K562 (cell line): ENCODE measurements at regions not wholly inside any gene's neighbourhood (a gene's known extent, or its start where the extent isn't known, plus 50 kb on each side); places are given as distances from the start of the nearest gene placed in this dataset.

Source experiments
- BCOR ChIP-seq: fragments of 450-650 bp; IDR thresholded peaks from 2 replicates; pipeline ENCODE4 v1.6.1; 2016
- CEBPG ChIP-seq, 3 experiments: fragments of 200-800 bp in 1 of 3; sonication (Bioruptor generic) in 1 of 3; sonication (generic) in 1 of 3; formaldehyde crosslinking in 1 of 3; IDR thresholded peaks in 2 of 3; conservative IDR thresholded peaks in 1 of 3; 2 replicates each; pipeline versions ENCODE4 v1.6.1 to v1.8.0; 2016 to 2022; ENCODE audit warnings: missing compliant biosample characterization in 2 of 3, missing genetic modification characterization in 2 of 3, mild to moderate bottlenecking in 1 of 3, missing genetic modification reagents in 1 of 3
- CXXC5 ChIP-seq: fragments of 250-450 bp; sonication (Bioruptor Pico); IDR thresholded peaks from 2 replicates; pipeline ENCODE4 v1.8.0; 2022; ENCODE audit warnings: inconsistent platforms, mild to moderate bottlenecking, moderate library complexity
- FOS ChIP-seq: IDR thresholded peaks from 3 replicates; pipeline ENCODE4 v1.6.1; 2011; ENCODE audit not compliant: insufficient read length; ENCODE audit errors: extremely low read depth
- KDM4B ChIP-seq, 2 experiments: fragments of 450-650 bp in 1 of 2; sonication (generic) in 1 of 2; IDR thresholded peaks; 2 replicates each; pipeline ENCODE4 v1.6.1; 2016 to 2017; ENCODE audit warnings: borderline replicate concordance in 2 of 2, antibody characterized with exemption in 1 of 2, low read depth in 1 of 2, mild to moderate bottlenecking in 1 of 2
- MTA3 ChIP-seq: fragments of 450-650 bp; formaldehyde crosslinking; IDR thresholded peaks from 2 replicates; pipeline ENCODE4 v1.6.1; 2017; ENCODE audit warnings: mild to moderate bottlenecking, borderline replicate concordance
- ZNF140 ChIP-seq: fragments of 250-450 bp; sonication (Bioruptor Pico); IDR thresholded peaks from 2 replicates; pipeline ENCODE4 v1.8.0; 2021; ENCODE audit warnings: moderate library complexity, mild to moderate bottlenecking, inconsistent platforms
- TF ChIP-seq, protein P1 (sequence below): fragments of 250-450 bp; sonication (Bioruptor Pico); IDR thresholded peaks from 2 replicates; pipeline ENCODE4 v1.8.0; 2021; ENCODE audit warnings: mild to moderate bottlenecking, moderate library complexity
- TF ChIP-seq, protein P2 (sequence below): sonication (generic); formaldehyde crosslinking; IDR thresholded peaks from 2 replicates; pipeline ENCODE4 v1.8.0; 2023; ENCODE audit warnings: mild to moderate bottlenecking, missing genetic modification reagents
- TF ChIP-seq, protein P3 (sequence below): fragments of 250-450 bp; sonication (Bioruptor Pico); IDR thresholded peaks from 2 replicates; pipeline ENCODE4 v1.8.0; 2021; ENCODE audit warnings: moderate library complexity, mild to moderate bottlenecking, inconsistent platforms

DNA sequence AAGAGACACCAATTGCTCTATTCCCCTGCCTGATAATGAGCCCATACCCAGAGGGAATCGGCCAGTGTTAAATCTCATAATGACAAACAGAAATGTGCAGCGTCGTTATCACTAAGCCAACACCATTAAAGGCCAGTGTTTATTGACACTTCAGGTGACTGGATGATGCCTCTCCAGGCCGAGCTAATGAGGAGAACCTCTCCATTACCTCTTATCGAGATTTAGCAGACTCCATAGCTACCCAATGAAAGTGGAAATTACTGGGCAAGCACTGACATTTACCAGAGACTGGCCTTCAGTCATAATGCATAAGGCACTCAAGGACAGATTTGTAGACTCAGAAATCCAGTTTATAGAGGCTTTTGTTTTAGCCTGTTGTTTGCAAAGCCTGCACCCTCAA is 669.5 kb downstream of the MAFB start (continued):
- TF ChIP-seq CXXC5, result no peak
- TF ChIP-seq FOS, result no peak
- TF ChIP-seq MTA3, result no peak
- TF ChIP-seq, protein P1, sequence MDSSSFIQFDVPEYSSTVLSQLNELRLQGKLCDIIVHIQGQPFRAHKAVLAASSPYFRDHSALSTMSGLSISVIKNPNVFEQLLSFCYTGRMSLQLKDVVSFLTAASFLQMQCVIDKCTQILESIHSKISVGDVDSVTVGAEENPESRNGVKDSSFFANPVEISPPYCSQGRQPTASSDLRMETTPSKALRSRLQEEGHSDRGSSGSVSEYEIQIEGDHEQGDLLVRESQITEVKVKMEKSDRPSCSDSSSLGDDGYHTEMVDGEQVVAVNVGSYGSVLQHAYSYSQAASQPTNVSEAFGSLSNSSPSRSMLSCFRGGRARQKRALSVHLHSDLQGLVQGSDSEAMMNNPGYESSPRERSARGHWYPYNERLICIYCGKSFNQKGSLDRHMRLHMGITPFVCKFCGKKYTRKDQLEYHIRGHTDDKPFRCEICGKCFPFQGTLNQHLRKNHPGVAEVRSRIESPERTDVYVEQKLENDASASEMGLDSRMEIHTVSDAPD, result no peak
- TF ChIP-seq BCOR, result no peak
- no peak for TF ChIP-seq CEBPG (CRISPR knock-in tag; IDR thresholded peaks at IDR 0.05)
- TF ChIP-seq CEBPG (tag; conservative IDR thresholded peaks at IDR 0.05 in 1 of 2, IDR thresholded peaks at IDR 0.05 in 1 of 2), result no peak
- TF ChIP-seq, protein P2, sequence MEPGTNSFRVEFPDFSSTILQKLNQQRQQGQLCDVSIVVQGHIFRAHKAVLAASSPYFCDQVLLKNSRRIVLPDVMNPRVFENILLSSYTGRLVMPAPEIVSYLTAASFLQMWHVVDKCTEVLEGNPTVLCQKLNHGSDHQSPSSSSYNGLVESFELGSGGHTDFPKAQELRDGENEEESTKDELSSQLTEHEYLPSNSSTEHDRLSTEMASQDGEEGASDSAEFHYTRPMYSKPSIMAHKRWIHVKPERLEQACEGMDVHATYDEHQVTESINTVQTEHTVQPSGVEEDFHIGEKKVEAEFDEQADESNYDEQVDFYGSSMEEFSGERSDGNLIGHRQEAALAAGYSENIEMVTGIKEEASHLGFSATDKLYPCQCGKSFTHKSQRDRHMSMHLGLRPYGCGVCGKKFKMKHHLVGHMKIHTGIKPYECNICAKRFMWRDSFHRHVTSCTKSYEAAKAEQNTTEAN (CRISPR knock-in tag), result no peak
- TF ChIP-seq ZNF140 (CRISPR knock-in tag), result no peak
- TF ChIP-seq, protein P3, sequence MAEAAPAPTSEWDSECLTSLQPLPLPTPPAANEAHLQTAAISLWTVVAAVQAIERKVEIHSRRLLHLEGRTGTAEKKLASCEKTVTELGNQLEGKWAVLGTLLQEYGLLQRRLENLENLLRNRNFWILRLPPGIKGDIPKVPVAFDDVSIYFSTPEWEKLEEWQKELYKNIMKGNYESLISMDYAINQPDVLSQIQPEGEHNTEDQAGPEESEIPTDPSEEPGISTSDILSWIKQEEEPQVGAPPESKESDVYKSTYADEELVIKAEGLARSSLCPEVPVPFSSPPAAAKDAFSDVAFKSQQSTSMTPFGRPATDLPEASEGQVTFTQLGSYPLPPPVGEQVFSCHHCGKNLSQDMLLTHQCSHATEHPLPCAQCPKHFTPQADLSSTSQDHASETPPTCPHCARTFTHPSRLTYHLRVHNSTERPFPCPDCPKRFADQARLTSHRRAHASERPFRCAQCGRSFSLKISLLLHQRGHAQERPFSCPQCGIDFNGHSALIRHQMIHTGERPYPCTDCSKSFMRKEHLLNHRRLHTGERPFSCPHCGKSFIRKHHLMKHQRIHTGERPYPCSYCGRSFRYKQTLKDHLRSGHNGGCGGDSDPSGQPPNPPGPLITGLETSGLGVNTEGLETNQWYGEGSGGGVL (CRISPR knock-in tag), result no peak
- TF ChIP-seq KDM4B (IDR thresholded peaks at IDR 0.05; ENCODE audit: borderline replicate concordance in 2 of 2, low read depth in 1 of 2), result no peak
